HepG2 (cell line): ENCODE measurements at regions not wholly inside any gene's neighbourhood (a gene's known extent, or its start where the extent isn't known, plus 50 kb on each side); places are given as distances from the start of the nearest gene placed in this dataset.

Source experiments
- FOSL2 ChIP-seq: sonication (generic); formaldehyde crosslinking; IDR thresholded peaks from 2 replicates; pipeline ENCODE4 v1.4.0; 2020; ENCODE audit warnings: missing genetic modification reagents
- RFX5 ChIP-seq: IDR thresholded peaks from 2 replicates; pipeline ENCODE4 v1.6.1; 2011; ENCODE audit warnings: low read depth, low read length, improper control_type of control experiment
- ZNF138 ChIP-seq: sonication (generic); formaldehyde crosslinking; IDR thresholded peaks from 2 replicates; pipeline ENCODE4 v1.5.0; 2020; ENCODE audit warnings: mild to moderate bottlenecking, low read depth, missing genetic modification reagents

- TF ChIP-seq RFX5: no peak
- no peak for TF ChIP-seq FOSL2 (CRISPR knock-in tag)
- no peak for TF ChIP-seq ZNF138 (CRISPR knock-in tag)
Measured at GRCh38 chr15:69595009-69595791, 142.6 kb downstream of the RPLP1 start.
